Muscle of arm (tissue), 1 donor: ENCODE measurements at regions not wholly inside any gene's neighbourhood (a gene's known extent, or its start where the extent isn't known, plus 50 kb on each side); places are given as distances from the start of the nearest gene placed in this dataset.
"Not testable (repeated sequence)": the region's sequence is repeated elsewhere in the genome, so short reads cannot be mapped to it uniquely, and the experiment has no call there.

Source experiments
- DNase-seq: peaks from one replicate; pipeline ENCODE4 v3.0.0-alpha.2; 2013

DNA sequence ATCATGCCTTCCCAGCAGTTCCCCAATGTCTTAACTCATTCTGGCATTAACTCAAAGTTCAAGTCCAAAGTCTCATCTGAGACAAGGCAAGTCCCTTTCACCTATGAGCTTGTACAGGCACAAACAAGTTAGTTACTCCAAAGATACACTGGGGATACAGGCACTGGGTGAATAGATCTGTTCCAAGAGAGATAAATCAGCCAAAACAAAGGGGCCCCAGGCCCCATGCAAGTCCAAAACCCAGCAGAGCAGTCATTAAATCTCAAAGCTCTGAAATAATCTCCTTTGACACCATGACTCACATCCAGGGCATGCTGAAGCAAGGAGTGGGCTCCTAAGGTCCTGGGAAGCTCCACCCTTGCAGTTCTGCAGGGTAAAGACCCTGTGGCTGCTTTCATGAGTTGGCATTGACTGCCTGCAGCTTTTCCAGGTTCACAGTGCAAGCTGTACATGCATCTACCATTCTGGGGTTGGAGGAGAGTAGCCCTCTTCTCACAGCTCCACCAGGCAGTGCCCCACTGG is 332.2 kb upstream of the KIF2B start:
- no peak for DNase-seq

- no peak for DNase-seq
These were observed 339.0 kb upstream of the KIF2B start for GRCh38 chr17:53483704-53484103.

GRCh38 chr17:53475002-53475401 is 347.7 kb upstream of the KIF2B start:
- peak; percentile 48 for DNase-seq

DNA sequence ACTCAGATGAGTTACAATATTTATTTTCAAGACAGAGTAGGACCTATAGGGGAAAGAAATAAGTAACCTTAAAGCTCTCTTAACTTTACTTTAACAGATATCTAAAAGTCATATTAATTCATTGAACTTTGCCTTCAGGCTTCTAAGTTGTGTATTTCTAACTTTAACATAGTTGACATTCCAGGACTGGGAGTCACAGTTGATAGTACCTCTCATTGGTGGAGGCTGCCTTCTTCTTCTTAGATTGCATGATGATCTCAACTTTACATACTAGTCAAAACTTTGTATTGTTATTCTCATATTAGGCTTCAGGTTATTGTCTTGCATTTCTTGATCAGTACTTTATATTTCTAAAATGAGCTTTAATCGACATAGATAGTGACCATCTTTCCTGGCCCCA is 350.1 kb upstream of the KIF2B start:
- DNase-seq: no peak

GRCh38 chr17:53471514-53471913 is 351.2 kb upstream of the KIF2B start:
- no peak for DNase-seq

- no peak for DNase-seq
These were observed 352.1 kb upstream of the KIF2B start for GRCh38 chr17:53470626-53471025.

GRCh38 chr17:53466733-53467132 is 356.0 kb upstream of the KIF2B start:
- DNase-seq: no peak

DNA sequence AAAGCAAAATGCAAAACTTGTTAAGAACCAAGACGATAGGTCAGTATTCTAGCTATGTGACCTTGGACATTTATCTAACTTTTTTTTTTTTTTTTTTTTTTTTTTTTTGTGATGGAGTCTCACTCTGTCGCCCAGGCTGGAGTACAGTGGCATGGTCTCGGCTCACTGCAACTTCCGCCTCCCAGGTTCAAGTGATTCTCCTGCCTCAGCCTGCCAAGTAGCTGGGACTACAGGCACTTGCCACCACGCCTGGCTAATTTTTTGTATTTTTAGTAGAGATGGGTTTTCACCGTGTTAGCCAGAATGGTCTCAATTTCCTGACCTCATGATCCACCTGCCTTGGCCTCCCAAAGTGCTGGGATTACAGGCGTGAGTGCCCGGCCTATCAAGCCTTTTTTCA is 358.3 kb upstream of the KIF2B start:
- DNase-seq: not testable (repeated sequence)

GRCh38 chr17:53463363-53463762 is 359.4 kb upstream of the KIF2B start:
- no peak for DNase-seq

DNA sequence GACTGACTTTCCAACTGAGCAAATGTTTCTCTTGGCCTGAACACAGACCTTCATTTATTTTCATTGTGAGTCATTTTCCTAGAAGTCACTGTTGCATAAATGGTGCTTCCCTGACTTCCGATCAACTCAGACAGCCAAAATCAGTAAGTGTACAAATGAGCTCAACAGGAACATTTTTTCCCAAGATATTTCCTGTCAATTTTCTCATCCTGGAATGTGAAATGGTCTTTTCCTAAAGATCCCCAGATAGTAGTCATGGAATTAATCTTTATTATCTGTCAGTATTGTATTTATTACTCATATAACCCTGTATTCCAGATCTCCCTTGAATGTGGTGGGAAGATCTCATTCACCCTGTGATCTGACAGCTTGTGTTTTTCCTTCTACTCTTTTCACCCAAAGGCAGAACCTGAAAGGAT is 360.3 kb upstream of the KIF2B start:
- peak; percentile 8 for DNase-seq

- not testable (repeated sequence) for DNase-seq
These were observed 366.8 kb upstream of the KIF2B start for GRCh38 chr17:53455943-53456342.

DNA sequence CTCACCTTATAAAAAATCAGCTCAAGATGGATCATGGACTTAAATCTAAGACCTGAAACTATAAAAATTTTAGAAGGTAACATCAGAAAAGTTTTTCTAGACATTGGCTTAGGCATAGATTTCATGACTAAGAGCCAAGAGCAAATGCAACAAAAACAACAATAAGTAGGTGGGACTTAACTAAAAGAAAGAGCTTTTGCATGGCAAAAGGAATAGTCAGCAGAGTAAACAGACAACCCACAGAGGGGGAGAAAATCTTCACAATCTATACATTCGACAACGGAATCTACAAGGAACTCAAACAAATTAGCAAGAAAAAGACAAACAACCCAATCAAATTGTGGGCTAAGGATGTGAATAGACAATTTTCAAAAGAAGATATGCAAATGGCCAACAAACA is 368.4 kb upstream of the KIF2B start:
- no peak for DNase-seq

- no peak for DNase-seq
These were observed 373.4 kb upstream of the KIF2B start for GRCh38 chr17:53449324-53449723.

DNA sequence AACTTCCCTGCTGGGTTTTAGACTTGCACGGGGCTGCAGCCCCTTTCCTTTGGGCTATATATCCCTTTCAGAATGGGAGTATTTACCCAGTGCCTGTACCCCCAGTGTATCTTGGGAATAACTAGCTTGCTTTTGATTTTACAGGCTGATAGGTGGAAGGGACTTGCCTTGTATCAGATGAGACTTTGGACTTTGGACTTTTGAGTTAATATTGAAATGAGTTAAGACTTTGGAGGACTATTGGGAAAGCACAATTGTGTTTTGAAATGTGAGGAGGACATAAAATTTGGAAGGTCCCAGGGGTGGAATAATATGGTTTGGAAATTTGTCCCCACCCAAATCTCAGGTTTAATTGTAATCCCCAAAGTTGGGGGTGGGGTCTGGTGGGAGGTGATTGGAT is 393.8 kb upstream of the KIF2B start:
- no peak for DNase-seq

- no peak for DNase-seq
These were observed 396.2 kb upstream of the KIF2B start for GRCh38 chr17:53426505-53426904.

DNA sequence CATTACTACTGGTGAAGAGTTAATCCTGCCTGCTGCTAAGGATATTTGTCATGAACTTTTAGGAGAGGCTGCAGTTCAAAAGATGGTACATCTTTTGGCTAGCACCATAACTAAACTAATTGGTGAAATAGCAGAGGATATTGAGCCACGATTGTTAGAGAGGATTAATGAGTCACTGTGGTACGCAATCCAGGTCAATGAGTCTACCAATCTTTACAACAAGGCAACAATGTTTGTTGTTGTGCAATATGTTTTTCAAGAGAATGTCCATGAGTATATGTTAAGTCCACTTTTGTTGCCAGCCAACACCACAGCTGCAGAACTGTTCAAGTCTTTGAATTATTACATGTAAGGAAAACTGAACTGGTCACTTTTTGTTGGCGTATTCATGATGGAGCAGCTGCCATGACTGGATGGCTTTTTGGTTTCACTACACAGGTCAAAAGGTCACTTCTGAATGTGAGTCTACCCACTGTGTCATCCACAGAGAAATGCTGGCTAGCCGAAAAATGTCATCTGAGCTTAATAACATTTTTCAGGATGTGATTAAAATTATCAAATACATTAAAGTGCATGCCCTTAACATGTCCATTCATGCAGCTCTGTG is 402.6 kb upstream of the KIF2B start:
- DNase-seq: no peak

- no peak for DNase-seq
These were observed 413.1 kb upstream of the KIF2B start for GRCh38 chr17:53409588-53409987.

GRCh38 chr17:53406907-53407306 is 415.8 kb upstream of the KIF2B start:
- no peak for DNase-seq

DNA sequence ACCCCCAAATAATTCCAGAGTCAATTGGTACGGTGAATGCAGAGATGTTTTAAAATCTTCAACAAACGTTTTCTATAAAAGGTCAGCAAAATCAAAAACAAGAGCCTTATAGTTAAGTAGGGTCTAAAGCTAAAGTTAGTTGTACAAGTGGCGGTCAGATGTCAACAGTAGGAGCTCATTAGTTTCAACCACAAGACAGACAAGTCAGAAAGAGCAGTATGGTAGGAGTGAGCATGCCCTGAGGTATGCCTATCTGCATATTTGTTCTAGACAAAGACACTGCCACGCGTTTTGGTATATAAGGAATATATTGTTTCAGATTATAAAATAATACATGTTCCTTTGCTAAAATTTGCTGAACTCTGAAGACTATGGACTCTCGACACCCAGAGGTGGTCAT is 431.5 kb upstream of the KIF2B start:
- no peak for DNase-seq

DNA sequence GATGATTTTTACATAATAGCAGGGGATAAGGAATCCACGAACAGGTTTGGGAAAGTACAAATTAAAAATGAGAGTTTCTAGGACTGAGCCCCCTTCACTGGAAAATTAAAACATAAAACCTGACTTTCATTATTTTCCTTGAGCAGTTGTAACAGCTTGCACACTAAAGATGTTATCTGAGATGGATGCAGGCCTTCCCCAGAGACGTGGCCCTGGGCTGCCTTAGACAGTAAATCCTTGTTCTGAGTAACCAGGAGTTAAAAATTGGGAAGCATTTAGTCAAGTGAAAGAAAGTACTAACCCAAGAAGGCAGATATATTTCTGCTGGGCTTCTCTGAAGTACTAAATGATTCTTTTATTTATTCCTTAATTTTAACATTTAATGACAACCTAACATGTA is 432.2 kb upstream of the KIF2B start:
- no peak for DNase-seq

GRCh38 chr17:53387745-53388144 is 435.0 kb upstream of the KIF2B start:
- no peak for DNase-seq

GRCh38 chr17:53353919-53354351 is 468.8 kb upstream of the KIF2B start:
- DNase-seq: peak; percentile 21

DNA sequence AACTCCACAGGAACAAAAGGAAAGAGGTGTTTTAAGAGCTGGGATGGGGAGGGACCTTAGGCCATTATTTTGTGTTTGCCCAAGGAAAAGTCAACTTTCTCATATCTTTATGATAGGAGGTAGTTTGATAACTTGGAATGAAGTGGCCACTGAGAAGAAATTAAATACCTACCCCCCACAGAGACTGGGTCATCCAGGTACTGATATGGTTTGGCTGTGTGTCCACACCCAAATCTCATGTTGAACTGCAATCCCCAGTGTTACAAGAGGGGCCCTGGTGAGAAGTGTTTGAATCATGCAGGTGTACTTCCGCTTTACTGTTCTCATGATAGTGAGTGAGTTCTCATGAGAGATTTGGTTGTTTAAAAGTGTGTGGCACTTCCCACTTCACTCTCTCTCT is 477.9 kb upstream of the KIF2B start:
- no peak for DNase-seq

- no peak for DNase-seq
These were observed 486.4 kb upstream of the KIF2B start for GRCh38 chr17:53336281-53336680.
